Body of pancreas (tissue), 4 donors: ENCODE measurements at regions not wholly inside any gene's neighbourhood (a gene's known extent, or its start where the extent isn't known, plus 50 kb on each side); places are given as distances from the start of the nearest gene placed in this dataset.

Experiments used
- POLR2A ChIP-seq, 3 donors: fragments of 450-650 bp; IDR thresholded peaks; one replicate each; pipeline ENCODE4 v1.6.1; 2016; ENCODE audit warnings: antibody characterized with exemption in 3 of 3, mild to moderate bottlenecking in 2 of 3
- TF ChIP-seq, protein P1 (sequence below), 7 experiments: fragments of 450-650 bp in 4 of 7; fragments of 200-600 bp in 3 of 7; sonication (generic) in 3 of 7; IDR thresholded peaks; one replicate each; pipeline ENCODE4 v1.5.1; 2016 to 2019; ENCODE audit warnings: antibody characterized with exemption in 7 of 7

DNA sequence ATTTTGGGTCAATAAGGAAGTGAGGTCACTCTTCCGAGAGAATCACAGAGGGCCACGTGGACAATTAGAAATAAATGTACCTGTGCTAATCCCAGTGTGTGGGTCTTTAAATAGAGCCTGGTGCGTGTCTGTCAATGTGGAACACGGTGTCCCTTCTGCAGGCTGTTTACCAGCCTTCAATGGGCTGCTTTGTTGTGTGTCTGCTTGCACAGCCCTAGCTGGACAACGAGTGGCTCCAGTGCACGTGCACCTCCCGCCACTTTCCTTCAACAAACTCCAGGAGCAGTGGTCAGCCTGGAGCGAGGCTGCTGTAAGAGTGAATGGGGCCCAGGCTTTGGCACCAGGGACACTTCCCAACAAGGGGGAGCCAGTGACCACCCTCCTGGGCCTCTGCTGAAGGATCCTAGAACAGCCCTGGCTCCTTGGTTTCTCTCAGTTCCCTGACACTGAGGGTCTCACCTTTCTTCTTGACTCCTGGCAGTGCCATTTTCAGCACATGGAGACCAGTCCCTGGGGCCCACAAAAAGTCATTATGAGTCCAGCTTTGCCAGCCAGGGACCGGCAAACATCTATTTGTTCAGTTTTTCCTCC is 76.1 kb downstream of the ISG20 start:
- TF ChIP-seq POLR2A (IDR thresholded peaks at IDR 0.05), result no peak
- TF ChIP-seq, protein P1, sequence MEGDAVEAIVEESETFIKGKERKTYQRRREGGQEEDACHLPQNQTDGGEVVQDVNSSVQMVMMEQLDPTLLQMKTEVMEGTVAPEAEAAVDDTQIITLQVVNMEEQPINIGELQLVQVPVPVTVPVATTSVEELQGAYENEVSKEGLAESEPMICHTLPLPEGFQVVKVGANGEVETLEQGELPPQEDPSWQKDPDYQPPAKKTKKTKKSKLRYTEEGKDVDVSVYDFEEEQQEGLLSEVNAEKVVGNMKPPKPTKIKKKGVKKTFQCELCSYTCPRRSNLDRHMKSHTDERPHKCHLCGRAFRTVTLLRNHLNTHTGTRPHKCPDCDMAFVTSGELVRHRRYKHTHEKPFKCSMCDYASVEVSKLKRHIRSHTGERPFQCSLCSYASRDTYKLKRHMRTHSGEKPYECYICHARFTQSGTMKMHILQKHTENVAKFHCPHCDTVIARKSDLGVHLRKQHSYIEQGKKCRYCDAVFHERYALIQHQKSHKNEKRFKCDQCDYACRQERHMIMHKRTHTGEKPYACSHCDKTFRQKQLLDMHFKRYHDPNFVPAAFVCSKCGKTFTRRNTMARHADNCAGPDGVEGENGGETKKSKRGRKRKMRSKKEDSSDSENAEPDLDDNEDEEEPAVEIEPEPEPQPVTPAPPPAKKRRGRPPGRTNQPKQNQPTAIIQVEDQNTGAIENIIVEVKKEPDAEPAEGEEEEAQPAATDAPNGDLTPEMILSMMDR (IDR thresholded peaks at IDR 0.05), result no peak
